ENCODE measurements at regions not wholly inside any gene's neighbourhood (a gene's known extent, or its start where the extent isn't known, plus 50 kb on each side); places are given as distances from the start of the nearest gene placed in this dataset.

- TF ChIP-seq SMC3 (IDR thresholded peaks at IDR 0.05; ENCODE audit: low read depth, low read length) (no peak), MAZ (IDR thresholded peaks at IDR 0.05; ENCODE audit: borderline replicate concordance, low read depth, low read length) (no peak), CTCF (conservative IDR thresholded peaks at IDR 0.05; ENCODE audit: low read depth, low read length) (no peak), ELK1 (IDR thresholded peaks at IDR 0.05; ENCODE audit: borderline replicate concordance, low read depth, low read length) (no peak), USF2 (IDR thresholded peaks at IDR 0.05; ENCODE audit: low read depth, low read length) (no peak), RAD21 (IDR thresholded peaks at IDR 0.05; ENCODE audit: low read length) (no peak), MAFK (IDR thresholded peaks at IDR 0.05; ENCODE audit: low read depth, low read length) (no peak), CHD1 (IDR thresholded peaks at IDR 0.05; ENCODE audit: low read depth, low read length) (no peak)
- Histone ChIP-seq H3K18ac (ENCODE audit: low read depth, low read length) (no peak overlapping the region), H3K9me3 (ENCODE audit: control insufficient read depth, insufficient read depth, low read length) (no peaks in the 10 kb centered on the region), H2AK5ac (ENCODE audit: low read depth, low read length) (no peak overlapping the region), H2BK120ac (ENCODE audit: low read depth, low read length) (no peak overlapping the region), H3K9me1 (ENCODE audit: insufficient read depth, low read length) (no peaks in the 10 kb centered on the region), H3K79me1 (ENCODE audit: low read depth in 1 of 2, low read length in 2 of 2) (no peaks in the 10 kb centered on the region), H2AFZ (replicated peaks; ENCODE audit: low read length, poor library complexity) (no peak overlapping the region), H3K27ac (ENCODE audit: insufficient read depth, low read length) (no peak overlapping the region), H3K4ac (ENCODE audit: low read depth, low read length) (no peak overlapping the region), H3K4me3 (ENCODE audit: insufficient read depth, low read depth, low read length) (no peak overlapping the region), H4K5ac (ENCODE audit: low read depth, low read length) (no peak overlapping the region), H2BK20ac (ENCODE audit: low read depth, low read length) (no peak overlapping the region), H4K20me1 (ENCODE audit: insufficient read depth, low read length) (no peaks in the 10 kb centered on the region), H3K56ac (ENCODE audit: extremely low read depth, insufficient read depth, low read length) (no peak overlapping the region), H3K36me3 (ENCODE audit: control insufficient read depth, insufficient read depth, low read length) (no peaks in the 10 kb centered on the region), H4K91ac (ENCODE audit: insufficient read depth, low read depth, low read length) (no peak overlapping the region), H2BK15ac (ENCODE audit: low read depth, low read length) (no peak overlapping the region), H3K23ac (ENCODE audit: low read depth, low read length) (no peak overlapping the region), H4K8ac (ENCODE audit: low read depth in 2 of 2, low read length in 2 of 2) (no peak overlapping the region), H3K9ac (ENCODE audit: low read depth, low read length) (no peak overlapping the region), H3K4me1 (ENCODE audit: control insufficient read depth, insufficient read depth, low read length) (no peaks in the 10 kb centered on the region), H3K14ac (replicated peaks; ENCODE audit: low read depth, low read length) (no peak overlapping the region), H2BK5ac (ENCODE audit: low read depth, low read length, poor library complexity, severe bottlenecking) (no peak overlapping the region), H2AK9ac (replicated peaks; ENCODE audit: low read depth, low read length, poor library complexity) (no peak overlapping the region), H3K4me2 (ENCODE audit: low read depth, low read length) (no peak overlapping the region), H3K27me3 (ENCODE audit: control insufficient read depth, insufficient read depth, low read length) (no peaks in the 10 kb centered on the region)
- BruUV-seq (replicated peaks): no TSS peak
- intact Hi-C loops (cut with micrococcal nuclease) (no loop called here), dilution Hi-C loops (cut with HindIII; ENCODE audit: low sequenced_read_pairs, unreplicated experiment) (no loop called here), in situ Hi-C loops (cut with MboI; ENCODE audit: low sequenced_read_pairs) (no loop called here)
- WGBS, 2 experiments (ENCODE audit: extremely low coverage in 2 of 2, insufficient read length in 1 of 2): no CpG with 5 or more reads among the region's 2 CpGs
- ChIA-PET CTCF (interaction anchor here (1.1 kb wide), 1 partner anchor 17 kb away, joined by 3 read pairs; no protein-coding TSS in a partner anchor), POLR2A (ENCODE audit: unreplicated experiment) (interaction anchor here (0.5 kb wide), 1 partner anchor 39 kb away, joined by 4 read pairs; no protein-coding TSS in a partner anchor)
- ATAC-seq (ENCODE audit: low read depth) (no peak), DNase-seq (no peak)
Observed at GRCh38 chr6:126821706-126822105, 296.8 kb upstream of the RSPO3 start.
